Caco-2 (cell line): ENCODE measurements at regions not wholly inside any gene's neighbourhood (a gene's known extent, or its start where the extent isn't known, plus 50 kb on each side); places are given as distances from the start of the nearest gene placed in this dataset.

Source experiments
- BruUV-seq: library from RNA; stranded (reverse); fragments of 400-500 nt; replicated peaks from 2 replicates; lab custom pipeline; 2021; lab: Mats Ljungman, UMichigan
- CTCF ChIA-PET: fragments of 300-600 bp; sonication (Branson Sonifier 250); formaldehyde crosslinking; loops from one replicate; lab custom pipeline; 2022; ENCODE audit warnings: antibody characterized with exemption; lab: Charles Lee
- POLR2A ChIA-PET: fragments of 300-600 bp; sonication (Branson Sonifier 250); formaldehyde crosslinking; loops from one replicate; lab custom pipeline; 2022; ENCODE audit warnings: antibody characterized with exemption; lab: Charles Lee
- DNase-seq, 2 experiments: peaks; one replicate each; pipeline versions ENCODE4 v3.0.0 to v3.0.0-alpha.2; 2020 to 2022
- H3K27me3 ChIP-seq: replicated peaks from 2 replicates; pipeline ENCODE4 v1.6.0; 2011; ENCODE audit warnings: low read length; ENCODE audit not compliant: control insufficient read depth, insufficient read depth
- H3K36me3 ChIP-seq: 2 replicates; pipeline ENCODE4 v1.5.1; 2011; ENCODE audit warnings: low read length; ENCODE audit not compliant: control insufficient read depth, insufficient read depth
- H3K4me1 ChIP-seq: fragments of 250-450 bp; sonication (Bioruptor Pico); 2 replicates; pipeline ENCODE4 v1.5.1; 2020; ENCODE audit warnings: mild to moderate bottlenecking
- H3K4me3 ChIP-seq: 2 replicates; pipeline ENCODE4 v1.5.1; 2011; ENCODE audit warnings: low read depth, mild to moderate bottlenecking, control low read depth, low read length
- H3K9me3 ChIP-seq: fragments of 250-450 bp; sonication (Bioruptor Pico); 2 replicates; pipeline ENCODE4 v1.5.1; 2020; ENCODE audit warnings: mild to moderate bottlenecking, moderate library complexity
- H3K27ac Mint-ChIP-seq: one replicate; pipeline ENCODE4 v1.8.0; 2022; ENCODE audit warnings: mixed read lengths; ENCODE audit not compliant: unreplicated experiment
- H3K27me3 Mint-ChIP-seq: one replicate; pipeline ENCODE4 v1.8.0; 2022; ENCODE audit warnings: mixed read lengths; ENCODE audit not compliant: insufficient read depth, unreplicated experiment
- H3K36me3 Mint-ChIP-seq: one replicate; pipeline ENCODE4 v1.8.0; 2022; ENCODE audit warnings: mild to moderate bottlenecking, mixed read lengths; ENCODE audit not compliant: insufficient read depth, unreplicated experiment
- H3K4me1 Mint-ChIP-seq: one replicate; pipeline ENCODE4 v1.8.0; 2022; ENCODE audit warnings: low read depth, mixed read lengths; ENCODE audit not compliant: unreplicated experiment
- H3K4me3 Mint-ChIP-seq: one replicate; pipeline ENCODE4 v1.8.0; 2022; ENCODE audit warnings: mild to moderate bottlenecking, moderate library complexity, mixed read lengths; ENCODE audit not compliant: unreplicated experiment
- H3K9me3 Mint-ChIP-seq: one replicate; pipeline ENCODE4 v1.8.0; 2022; ENCODE audit warnings: mixed read lengths; ENCODE audit not compliant: unreplicated experiment
- intact Hi-C: fragments of 100-400 bp; cut with micrococcal nuclease; formaldehyde crosslinking; loops from one replicate; pipeline ENCODE4 v1.10.0; 2022; ENCODE audit not compliant: unreplicated experiment
- TF ChIP-seq, protein P1 (sequence below), 2 experiments: fragments of 200-600 bp in 1 of 2; IDR thresholded peaks; 1 replicate in 1 of 2; 2 replicates in 1 of 2; pipeline versions ENCODE4 v1.5.1 to v1.8.0; 2011 to 2022; ENCODE audit warnings: antibody characterized with exemption in 1 of 2, control low read depth in 1 of 2, inconsistent platforms in 1 of 2, low read depth in 1 of 2, low read length in 1 of 2, mild to moderate bottlenecking in 1 of 2, moderate library complexity in 1 of 2; ENCODE audit not compliant: insufficient read depth in 1 of 2, severe bottlenecking in 1 of 2, unreplicated experiment in 1 of 2

- Mint-ChIP-seq H3K36me3 (no peaks in the 10 kb centered on the region), H3K27ac (no peak overlapping the region)
- CTCF ChIA-PET = no interaction called here
These were observed 183.4 kb downstream of the HINT1 start for GRCh38 chr5:130981663-130982062.

DNA sequence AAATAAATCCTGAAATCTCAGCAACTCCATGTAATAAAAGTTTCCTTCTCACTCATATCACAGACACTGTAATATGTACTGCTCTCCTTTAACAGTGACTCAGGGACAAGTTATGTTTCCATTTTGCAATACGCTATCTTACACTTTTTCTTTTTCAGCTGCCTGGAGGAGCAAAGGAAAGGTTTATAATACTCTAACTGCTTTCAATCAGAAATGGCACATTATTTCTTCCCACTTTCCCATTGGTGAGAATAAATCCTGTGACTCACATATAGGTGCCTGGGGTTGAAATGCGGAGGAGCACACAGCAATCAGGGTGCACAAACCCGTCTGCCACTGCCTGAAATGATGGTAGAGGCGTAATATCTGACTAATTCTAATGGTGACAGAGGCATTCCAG is 186.6 kb downstream of the HINT1 start:
- no peak overlapping the region for H3K27ac Mint-ChIP-seq
- no peak overlapping the region for H3K4me3 Mint-ChIP-seq
- H3K4me3 ChIP-seq = no peak overlapping the region
- ChIA-PET CTCF (no interaction called here), POLR2A (no interaction called here)
- BruUV-seq = no TSS peak
- intact Hi-C loops = no loop called here
- H3K4me1 ChIP-seq = no peaks in the 10 kb centered on the region
- no peaks in the 10 kb centered on the region for H3K36me3 Mint-ChIP-seq
- peaks cover 3% of the 10 kb centered on the region for H3K9me3 ChIP-seq
- no peaks in the 10 kb centered on the region for H3K27me3 ChIP-seq
- no peak for DNase-seq
- H3K4me1 Mint-ChIP-seq = no peaks in the 10 kb centered on the region
- TF ChIP-seq, protein P1, sequence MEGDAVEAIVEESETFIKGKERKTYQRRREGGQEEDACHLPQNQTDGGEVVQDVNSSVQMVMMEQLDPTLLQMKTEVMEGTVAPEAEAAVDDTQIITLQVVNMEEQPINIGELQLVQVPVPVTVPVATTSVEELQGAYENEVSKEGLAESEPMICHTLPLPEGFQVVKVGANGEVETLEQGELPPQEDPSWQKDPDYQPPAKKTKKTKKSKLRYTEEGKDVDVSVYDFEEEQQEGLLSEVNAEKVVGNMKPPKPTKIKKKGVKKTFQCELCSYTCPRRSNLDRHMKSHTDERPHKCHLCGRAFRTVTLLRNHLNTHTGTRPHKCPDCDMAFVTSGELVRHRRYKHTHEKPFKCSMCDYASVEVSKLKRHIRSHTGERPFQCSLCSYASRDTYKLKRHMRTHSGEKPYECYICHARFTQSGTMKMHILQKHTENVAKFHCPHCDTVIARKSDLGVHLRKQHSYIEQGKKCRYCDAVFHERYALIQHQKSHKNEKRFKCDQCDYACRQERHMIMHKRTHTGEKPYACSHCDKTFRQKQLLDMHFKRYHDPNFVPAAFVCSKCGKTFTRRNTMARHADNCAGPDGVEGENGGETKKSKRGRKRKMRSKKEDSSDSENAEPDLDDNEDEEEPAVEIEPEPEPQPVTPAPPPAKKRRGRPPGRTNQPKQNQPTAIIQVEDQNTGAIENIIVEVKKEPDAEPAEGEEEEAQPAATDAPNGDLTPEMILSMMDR (IDR thresholded peaks at IDR 0.05; ENCODE audit: insufficient read depth in 1 of 2, low read depth in 1 of 2, low read length in 1 of 2, severe bottlenecking in 1 of 2, unreplicated experiment in 1 of 2) = no peak
- H3K9me3 Mint-ChIP-seq = peaks cover 15% of the 10 kb centered on the region
- H3K36me3 ChIP-seq = no peaks in the 10 kb centered on the region
- H3K27me3 Mint-ChIP-seq = no peaks in the 10 kb centered on the region

More at GRCh38 chr5:130981663-130982062, 183.4 kb downstream of the HINT1 start:
- POLR2A ChIA-PET = no interaction called here
- intact Hi-C loops = no loop called here
- BruUV-seq = no TSS peak
- Mint-ChIP-seq H3K9me3 (peaks cover 15% of the 10 kb centered on the region), H3K4me1 (no peaks in the 10 kb centered on the region), H3K27me3 (no peaks in the 10 kb centered on the region), H3K4me3 (no peak overlapping the region)
- Histone ChIP-seq H3K9me3 (peaks cover 3% of the 10 kb centered on the region), H3K27me3 (no peaks in the 10 kb centered on the region), H3K4me3 (no peak overlapping the region), H3K36me3 (no peaks in the 10 kb centered on the region), H3K4me1 (no peaks in the 10 kb centered on the region)
- no peak for DNase-seq
- TF ChIP-seq, protein P1 (IDR thresholded peaks at IDR 0.05; ENCODE audit: insufficient read depth in 1 of 2, low read depth in 1 of 2, low read length in 1 of 2, severe bottlenecking in 1 of 2, unreplicated experiment in 1 of 2) = no peak

- ChIA-PET CTCF (interaction anchor here (1.7 kb wide), 1 partner anchor 105 kb away, joined by 4 read pairs; no protein-coding TSS in a partner anchor), POLR2A (no interaction called here)
- intact Hi-C loops = no loop called here
- Histone ChIP-seq H3K9me3 (peaks cover 3% of the 10 kb centered on the region; the same call in 1 of the 2 replicates), H3K4me1 (no peaks in the 10 kb centered on the region), H3K36me3 (no peaks in the 10 kb centered on the region), H3K27me3 (no peaks in the 10 kb centered on the region), H3K4me3 (no peak overlapping the region)
- no peaks in the 10 kb centered on the region for H3K36me3 Mint-ChIP-seq
- no peak for DNase-seq
- H3K27ac Mint-ChIP-seq = no peak overlapping the region
- H3K27me3 Mint-ChIP-seq = no peaks in the 10 kb centered on the region
- H3K9me3 Mint-ChIP-seq = peaks cover 10% of the 10 kb centered on the region
- TF ChIP-seq, protein P1 (IDR thresholded peaks at IDR 0.05; ENCODE audit: insufficient read depth in 1 of 2, low read depth in 1 of 2, low read length in 1 of 2, severe bottlenecking in 1 of 2, unreplicated experiment in 1 of 2) = no peak
- no TSS peak for BruUV-seq
- no peaks in the 10 kb centered on the region for H3K4me1 Mint-ChIP-seq
- no peak overlapping the region for H3K4me3 Mint-ChIP-seq
These were observed 188.6 kb downstream of the HINT1 start for GRCh38 chr5:130976493-130976892.
